NCI-H446 treated with DMSO at 0.1 percent for 48 hours (cell line): ENCODE measurements at regions not wholly inside any gene's neighbourhood (a gene's known extent, or its start where the extent isn't known, plus 50 kb on each side); places are given as distances from the start of the nearest gene placed in this dataset.
A peak's percentile ranks its signal among the peaks of the same experiment; 100 is the strongest.

Experiments used
- DNase-seq: peaks from one replicate; lab custom pipeline; 2025; lab: John Stamatoyannopoulos, UW

GRCh38 chr2:134143568-134143967 lies 110.3 kb upstream of the MGAT5 start:
- DNase-seq: no peak

GRCh38 chr2:134144081-134144596 lies 109.7 kb upstream of the MGAT5 start:
- DNase-seq: no peak

GRCh38 chr2:134144651-134145050 lies 109.2 kb upstream of the MGAT5 start:
- no peak for DNase-seq

GRCh38 chr2:134145519-134145918 lies 108.4 kb upstream of the MGAT5 start:
- DNase-seq: no peak

DNA sequence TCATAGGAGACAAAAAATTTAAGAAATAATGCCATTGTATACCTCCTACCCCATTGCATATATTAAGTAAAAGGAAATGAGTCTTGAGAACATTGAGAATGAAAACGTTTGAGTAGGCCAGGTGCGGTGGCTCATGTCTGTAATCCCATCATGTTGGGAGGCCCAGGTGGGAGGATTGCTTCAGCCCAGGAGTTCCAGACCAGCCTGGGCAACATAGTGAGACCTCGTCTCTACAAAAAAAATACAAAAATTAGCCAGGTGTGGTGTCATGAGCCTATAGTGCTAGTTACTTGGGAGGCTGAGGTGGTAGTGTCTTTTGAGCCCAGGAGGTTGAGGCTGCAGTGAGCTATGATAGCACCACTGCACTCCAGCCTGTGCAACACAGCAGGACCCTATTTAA lies 107.7 kb upstream of the MGAT5 start:
- no peak for DNase-seq

DNA sequence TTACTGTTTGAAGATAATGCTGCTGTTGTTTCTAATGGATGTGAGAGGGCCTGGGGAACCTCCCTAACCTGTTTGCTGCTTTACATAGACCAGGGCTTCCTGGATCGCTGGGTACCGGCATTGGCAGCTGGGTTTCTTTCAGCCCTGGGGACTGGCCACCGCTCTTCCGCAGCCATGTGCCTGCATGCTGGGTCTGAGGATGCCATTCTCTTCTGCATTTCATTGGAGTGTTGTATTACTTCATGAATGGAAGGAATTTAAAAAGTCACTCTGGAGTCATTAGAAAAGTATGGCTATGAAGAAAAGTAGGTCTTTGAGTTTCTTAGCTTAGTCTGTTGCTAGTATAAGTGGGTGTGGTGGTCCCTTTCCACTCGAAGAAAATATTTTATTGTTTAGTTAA lies 107.3 kb upstream of the MGAT5 start:
- DNase-seq: no peak

DNA sequence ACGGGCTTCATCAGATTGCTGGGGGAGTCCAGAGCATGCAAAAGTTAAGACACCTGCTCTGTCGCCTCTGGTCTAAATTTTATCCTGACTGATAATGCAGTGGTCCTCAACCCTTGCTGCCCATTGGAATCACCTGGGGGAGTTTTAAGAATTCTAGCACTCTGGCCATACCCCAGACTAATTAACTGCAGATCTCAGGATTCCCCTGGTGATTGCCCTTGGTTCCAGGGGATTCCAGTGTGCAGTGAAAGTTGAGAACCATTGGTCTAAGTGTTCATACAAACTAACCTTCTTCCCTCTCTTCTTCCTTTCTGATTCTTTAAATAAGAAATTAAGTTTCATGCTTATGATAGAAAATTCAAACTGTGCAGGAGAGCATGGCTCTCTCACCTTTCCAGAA lies 105.7 kb upstream of the MGAT5 start:
- no peak for DNase-seq

DNA sequence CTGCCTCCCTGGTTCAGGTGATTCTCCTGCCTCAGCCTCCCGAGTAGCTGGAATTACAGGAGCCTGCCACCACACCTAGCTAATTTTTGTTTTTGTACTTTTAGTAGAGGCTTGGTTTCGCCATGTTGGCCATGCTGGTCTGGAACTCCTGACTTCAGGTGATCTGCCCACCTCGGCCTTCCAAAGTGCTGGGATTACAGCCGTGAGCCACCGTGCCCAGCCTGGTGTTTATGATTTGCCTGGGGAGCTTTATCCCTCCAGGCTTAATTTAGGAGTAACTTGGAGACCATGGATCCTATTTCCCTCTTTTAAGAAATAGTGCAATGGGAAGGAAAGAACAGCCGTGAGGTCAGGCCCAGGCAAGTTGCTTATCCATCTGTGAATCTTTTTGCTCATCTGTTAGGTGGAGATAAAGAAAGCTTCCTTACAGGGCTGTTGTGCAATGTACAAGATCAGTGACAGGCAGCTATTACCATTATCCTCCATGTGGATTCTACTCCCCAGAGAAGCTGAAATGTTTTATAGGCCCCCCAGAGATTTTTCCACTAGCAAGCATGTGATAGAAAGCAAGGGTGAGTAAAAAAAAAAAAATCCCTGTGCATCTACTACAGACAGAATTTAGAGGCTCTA lies 104.9 kb upstream of the MGAT5 start:
- DNase-seq: no peak

DNA sequence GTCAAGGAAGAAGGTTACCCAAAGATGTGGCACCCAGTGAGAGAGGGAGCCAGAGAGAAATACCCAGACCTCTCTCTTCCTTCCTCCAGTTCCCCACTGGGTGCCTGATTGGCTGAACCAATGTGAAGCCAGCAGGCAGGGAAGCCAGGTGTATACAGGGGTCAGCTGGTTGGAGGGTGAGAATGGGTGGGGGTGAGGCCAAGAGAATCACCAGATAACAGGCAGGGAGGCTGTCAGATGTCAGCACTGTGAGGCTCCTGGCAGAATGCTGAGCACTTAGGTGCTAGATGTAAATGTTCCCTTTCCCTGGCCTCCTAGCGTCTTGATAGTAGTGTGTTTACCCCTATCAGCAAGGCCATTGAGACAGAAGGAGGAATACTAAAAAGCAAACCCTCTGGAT lies 104.0 kb upstream of the MGAT5 start:
- no peak for DNase-seq

- DNase-seq: no peak
These were observed 103.1 kb upstream of the MGAT5 start for GRCh38 chr2:134150760-134151159.

DNA sequence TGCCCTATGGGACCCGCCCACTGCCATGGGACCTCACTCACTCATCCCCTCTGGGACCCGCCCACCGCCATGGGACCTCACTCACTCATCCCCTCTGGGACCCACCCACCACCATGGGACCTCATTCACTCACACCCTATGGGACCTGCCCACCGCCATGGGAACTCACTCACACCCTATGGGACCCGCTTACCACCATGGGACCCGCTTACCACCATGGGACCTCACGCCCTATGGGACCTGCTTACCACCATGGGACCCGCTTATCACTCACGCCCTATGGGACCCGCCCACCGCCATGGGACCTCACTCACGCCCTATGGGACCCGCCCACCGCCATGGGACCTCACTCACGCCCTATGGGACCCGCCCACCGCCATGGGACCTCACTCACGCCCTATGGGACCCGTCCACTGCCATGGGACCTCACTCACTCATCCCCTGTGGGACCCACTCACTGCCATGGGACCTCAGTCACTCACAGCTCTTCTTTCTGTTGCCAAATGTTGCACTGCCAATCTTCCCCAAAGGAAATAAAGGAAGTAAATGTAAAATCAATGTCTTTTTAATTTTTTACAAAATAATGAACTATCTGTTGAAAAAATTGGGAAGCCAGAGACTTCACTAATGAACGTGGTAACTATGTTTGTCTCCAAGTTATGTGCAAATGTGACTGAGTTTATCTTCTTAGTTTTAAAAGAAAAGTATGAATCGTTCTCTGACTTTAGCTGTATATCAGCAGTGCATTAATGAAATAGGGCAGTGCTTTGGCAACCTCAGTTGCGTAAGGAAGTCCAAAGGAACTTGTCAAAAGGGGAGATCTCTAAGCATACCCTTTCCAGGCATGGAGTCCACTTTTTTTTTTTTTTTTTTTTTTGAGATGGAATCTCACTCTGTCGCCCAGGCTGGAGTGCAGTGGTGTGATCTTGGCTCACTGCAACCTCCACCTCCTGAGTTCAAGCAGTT lies 101.5 kb upstream of the MGAT5 start:
- no peak for DNase-seq

- DNase-seq: no peak
These were observed 100.5 kb upstream of the MGAT5 start for GRCh38 chr2:134153294-134153880.

- no peak for DNase-seq
These were observed 99.6 kb upstream of the MGAT5 start for GRCh38 chr2:134154246-134154645.

DNA sequence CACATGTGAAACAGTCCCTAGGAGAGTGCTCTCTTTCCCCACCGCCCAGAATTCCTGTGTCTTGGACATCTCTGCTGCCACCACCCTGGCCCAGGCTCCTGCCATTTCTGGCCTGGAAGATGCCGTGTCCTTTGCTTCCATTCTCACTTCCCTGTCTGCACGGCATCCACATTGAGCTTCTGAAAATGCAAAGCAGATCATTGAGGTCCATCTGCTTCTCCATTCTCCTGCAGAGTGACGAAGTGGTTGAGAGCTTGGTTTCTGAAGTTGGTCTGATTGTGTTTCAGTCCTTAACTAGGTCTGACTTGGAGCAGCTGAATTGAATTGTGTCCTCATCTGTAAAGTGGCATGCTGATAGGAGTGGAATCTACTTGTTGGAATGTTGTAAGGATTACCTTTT lies 98.7 kb upstream of the MGAT5 start:
- DNase-seq: no peak

GRCh38 chr2:134158295-134158694 lies 95.6 kb upstream of the MGAT5 start:
- DNase-seq: no peak

GRCh38 chr2:134161170-134161547 lies 92.7 kb upstream of the MGAT5 start:
- no peak for DNase-seq

- no peak for DNase-seq
These were observed 90.5 kb upstream of the MGAT5 start for GRCh38 chr2:134163336-134163735.

GRCh38 chr2:134164306-134164705 lies 89.6 kb upstream of the MGAT5 start:
- no peak for DNase-seq

DNA sequence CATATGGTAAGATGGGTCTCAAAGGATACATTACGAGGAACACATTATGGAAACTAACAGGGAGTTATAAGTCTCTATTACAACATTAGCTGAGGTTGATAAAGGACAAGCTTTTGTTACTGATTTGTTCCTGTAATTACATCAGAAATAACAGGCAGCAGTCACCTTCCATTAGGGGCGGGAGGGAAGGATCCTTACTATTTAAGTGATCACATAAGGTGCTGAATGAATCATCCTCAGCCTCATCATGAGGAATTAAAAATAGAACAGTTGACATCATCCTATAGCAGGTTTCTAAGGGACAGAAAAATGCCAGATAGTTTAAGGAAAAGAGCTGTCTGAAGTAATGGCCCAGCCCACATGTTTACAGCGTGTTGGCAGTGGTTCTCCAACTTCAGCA lies 86.9 kb upstream of the MGAT5 start:
- peak; percentile 20 for DNase-seq

GRCh38 chr2:134169788-134170187 lies 84.1 kb upstream of the MGAT5 start:
- no peak for DNase-seq

GRCh38 chr2:134170294-134170693 lies 83.6 kb upstream of the MGAT5 start:
- DNase-seq: no peak

- no peak for DNase-seq
These were observed 83.2 kb upstream of the MGAT5 start for GRCh38 chr2:134170700-134171099.
